Sigmoid colon (tissue), 6 donors: ENCODE measurements at regions not wholly inside any gene's neighbourhood (a gene's known extent, or its start where the extent isn't known, plus 50 kb on each side); places are given as distances from the start of the nearest gene placed in this dataset.

ENCODE experiments used
- DNase-seq: peaks from one replicate; pipeline ENCODE4 v3.0.0-alpha.2; 2019
- H3K27ac ChIP-seq, 4 donors: fragments of 200-600 bp; sonication (generic); one replicate each; pipeline ENCODE4 v1.5.1; 2016 to 2019; ENCODE audit warnings: mild to moderate bottlenecking in 1 of 4
- H3K27me3 ChIP-seq, 3 donors: fragments of 200-600 bp; sonication (generic); one replicate each; pipeline ENCODE4 v1.5.1; 2019; ENCODE audit warnings: mild to moderate bottlenecking in 1 of 3
- H3K36me3 ChIP-seq, 4 donors: fragments of 200-600 bp; sonication (generic); one replicate each; pipeline ENCODE4 v1.5.1; 2016 to 2019
- H3K4me1 ChIP-seq, 4 donors: fragments of 200-600 bp; sonication (generic); one replicate each; pipeline ENCODE4 v1.5.1; 2017 to 2019
- H3K4me3 ChIP-seq, 4 donors: fragments of 200-600 bp; sonication (generic); one replicate each; pipeline ENCODE4 v1.5.1; 2017 to 2019; ENCODE audit warnings: mild to moderate bottlenecking in 2 of 4, moderate library complexity in 1 of 4
- H3K9me3 ChIP-seq, 4 donors: fragments of 200-600 bp in 3 of 4; sonication (generic) in 3 of 4; one replicate each; pipeline versions ENCODE4 v1.5.1 to v1.6.1; 2013 to 2019
- EP300 ChIP-seq, 4 donors: sonication (generic); formaldehyde crosslinking; IDR thresholded peaks; one replicate each; pipeline ENCODE4 v1.6.1; 2017; ENCODE audit warnings: antibody characterized with exemption in 4 of 4
- POLR2A ChIP-seq, 2 donors: fragments of 450-650 bp; IDR thresholded peaks; one replicate each; pipeline ENCODE4 v1.6.1; 2016; ENCODE audit warnings: antibody characterized with exemption in 2 of 2, mild to moderate bottlenecking in 2 of 2, moderate library complexity in 2 of 2
- POLR2AphosphoS5 ChIP-seq, 4 donors: sonication (generic); formaldehyde crosslinking; IDR thresholded peaks; one replicate each; pipeline ENCODE4 v1.6.1; 2017; ENCODE audit warnings: antibody characterized with exemption in 4 of 4
- WGBS, 2 donors: extraction: QIAGEN DNeasy Blood & Tissue Kit; methylation state at CpG; one replicate each; pipeline ENCODE4 v1.1.7; 2013; 5-methylcytosine and 5-hydroxymethylcytosine counted together
- intact Hi-C: fragments of 100-400 bp; cut with DNase I; formaldehyde crosslinking; loops from one replicate; pipeline ENCODE4 v1.15.1; 2023
- TF ChIP-seq, protein P1 (sequence below), 4 experiments: fragments of 450-650 bp in 3 of 4; fragments of 200-600 bp in 1 of 4; IDR thresholded peaks; one replicate each; pipeline ENCODE4 v1.5.1; 2016 to 2019; ENCODE audit warnings: antibody characterized with exemption in 4 of 4, mild to moderate bottlenecking in 3 of 4, moderate library complexity in 2 of 4
- donor health status: healthy with polysubstance abuse.
- donor health status: healthy.

DNA sequence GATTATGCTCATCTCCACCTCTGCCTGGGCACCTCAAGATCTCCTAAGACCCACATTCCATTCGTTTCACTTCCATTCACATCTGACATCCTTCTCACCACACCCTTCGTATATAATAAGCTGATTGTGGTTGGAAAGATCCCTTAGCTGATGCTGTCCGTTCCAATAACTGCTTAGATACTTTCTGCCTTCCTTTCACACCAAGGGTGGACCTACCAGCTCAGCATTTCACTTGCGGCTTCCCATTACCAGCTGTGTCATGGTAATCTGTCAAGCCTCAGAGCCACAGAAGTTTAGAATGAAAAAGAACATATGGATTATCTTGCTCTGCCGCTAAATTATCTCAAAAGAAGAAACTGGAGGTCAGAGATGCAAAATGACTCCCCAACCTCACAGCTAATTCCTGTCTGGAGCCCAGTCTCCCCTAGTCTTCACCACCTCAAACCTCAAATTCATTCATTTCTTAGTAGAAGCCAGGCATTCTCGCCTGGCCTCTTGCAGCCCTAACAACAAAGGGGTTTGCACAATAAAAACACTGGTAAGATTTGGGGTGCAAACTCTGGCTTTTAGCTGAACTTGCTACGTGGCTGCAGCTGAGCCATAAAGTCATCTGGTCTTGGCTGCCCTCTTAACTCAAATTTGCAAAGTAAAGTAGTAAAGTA, 182.8 kb upstream of the HS3ST3A1 start:
- 71 to 78% methylated on average over 7 of the region's 7 CpGs for WGBS, 2 donors

DNA sequence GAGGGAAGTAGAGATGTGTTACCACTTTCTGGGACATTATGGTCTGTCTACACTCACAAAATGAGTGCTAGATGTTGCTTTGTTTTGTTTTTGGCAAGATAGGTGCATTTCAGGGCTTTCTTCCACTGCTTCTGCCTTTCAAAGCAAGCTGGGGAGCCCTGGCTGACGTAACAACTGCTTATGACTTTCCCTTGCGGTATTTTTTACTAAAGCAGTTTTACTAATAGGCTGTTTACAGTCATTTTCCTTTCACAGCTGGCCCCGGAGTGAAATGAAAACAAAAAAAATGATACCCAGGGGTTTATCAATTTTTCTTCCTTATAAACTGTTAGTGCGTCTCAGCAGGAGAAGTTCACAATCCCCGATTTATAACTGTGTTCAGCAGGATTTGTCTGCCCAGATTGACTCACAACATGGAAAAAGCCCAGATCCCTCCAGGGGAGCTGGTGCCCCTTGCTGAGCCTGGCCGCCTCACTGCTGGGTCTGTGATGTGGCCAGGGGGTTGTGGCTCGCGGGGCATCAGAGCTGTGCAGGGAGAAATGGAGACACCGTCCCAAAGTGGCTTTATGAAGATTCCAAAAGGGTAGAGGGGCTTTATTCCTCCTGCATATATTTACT, 184.4 kb upstream of the HS3ST3A1 start:
- no peak overlapping the region for H3K4me3 ChIP-seq
- no peak for TF ChIP-seq POLR2A (IDR thresholded peaks at IDR 0.05)
- no peak for TF ChIP-seq EP300 (IDR thresholded peaks at IDR 0.05)
- TF ChIP-seq, protein P1, sequence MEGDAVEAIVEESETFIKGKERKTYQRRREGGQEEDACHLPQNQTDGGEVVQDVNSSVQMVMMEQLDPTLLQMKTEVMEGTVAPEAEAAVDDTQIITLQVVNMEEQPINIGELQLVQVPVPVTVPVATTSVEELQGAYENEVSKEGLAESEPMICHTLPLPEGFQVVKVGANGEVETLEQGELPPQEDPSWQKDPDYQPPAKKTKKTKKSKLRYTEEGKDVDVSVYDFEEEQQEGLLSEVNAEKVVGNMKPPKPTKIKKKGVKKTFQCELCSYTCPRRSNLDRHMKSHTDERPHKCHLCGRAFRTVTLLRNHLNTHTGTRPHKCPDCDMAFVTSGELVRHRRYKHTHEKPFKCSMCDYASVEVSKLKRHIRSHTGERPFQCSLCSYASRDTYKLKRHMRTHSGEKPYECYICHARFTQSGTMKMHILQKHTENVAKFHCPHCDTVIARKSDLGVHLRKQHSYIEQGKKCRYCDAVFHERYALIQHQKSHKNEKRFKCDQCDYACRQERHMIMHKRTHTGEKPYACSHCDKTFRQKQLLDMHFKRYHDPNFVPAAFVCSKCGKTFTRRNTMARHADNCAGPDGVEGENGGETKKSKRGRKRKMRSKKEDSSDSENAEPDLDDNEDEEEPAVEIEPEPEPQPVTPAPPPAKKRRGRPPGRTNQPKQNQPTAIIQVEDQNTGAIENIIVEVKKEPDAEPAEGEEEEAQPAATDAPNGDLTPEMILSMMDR (IDR thresholded peaks at IDR 0.05) = no peak
- no peak for TF ChIP-seq POLR2AphosphoS5 (IDR thresholded peaks at IDR 0.05)
- H3K9me3 ChIP-seq = no peaks in the 10 kb centered on the region
- intact Hi-C loops = no loop called here
- DNase-seq = no peak
- 86 to 87% methylated on average over 9 of the region's 9 CpGs for WGBS, 2 donors
- no peak overlapping the region for H3K27ac ChIP-seq
- H3K4me1 ChIP-seq = no peaks in the 10 kb centered on the region
- H3K36me3 ChIP-seq = no peaks in the 10 kb centered on the region
- no peaks in the 10 kb centered on the region for H3K27me3 ChIP-seq

More for the DNA sequence above, 182.8 kb upstream of the HS3ST3A1 start:
- H3K36me3 ChIP-seq = no peaks in the 10 kb centered on the region
- no peaks in the 10 kb centered on the region for H3K9me3 ChIP-seq
- intact Hi-C loops = no loop called here
- H3K4me1 ChIP-seq = no peaks in the 10 kb centered on the region
- no peak overlapping the region for H3K4me3 ChIP-seq
- no peaks in the 10 kb centered on the region for H3K27me3 ChIP-seq
- TF ChIP-seq EP300 (IDR thresholded peaks at IDR 0.05) = no peak
- TF ChIP-seq, protein P1 (IDR thresholded peaks at IDR 0.05) = no peak
- TF ChIP-seq POLR2AphosphoS5 (IDR thresholded peaks at IDR 0.05) = no peak
- no peak for TF ChIP-seq POLR2A (IDR thresholded peaks at IDR 0.05)
- DNase-seq = no peak
- no peak overlapping the region for H3K27ac ChIP-seq

DNA sequence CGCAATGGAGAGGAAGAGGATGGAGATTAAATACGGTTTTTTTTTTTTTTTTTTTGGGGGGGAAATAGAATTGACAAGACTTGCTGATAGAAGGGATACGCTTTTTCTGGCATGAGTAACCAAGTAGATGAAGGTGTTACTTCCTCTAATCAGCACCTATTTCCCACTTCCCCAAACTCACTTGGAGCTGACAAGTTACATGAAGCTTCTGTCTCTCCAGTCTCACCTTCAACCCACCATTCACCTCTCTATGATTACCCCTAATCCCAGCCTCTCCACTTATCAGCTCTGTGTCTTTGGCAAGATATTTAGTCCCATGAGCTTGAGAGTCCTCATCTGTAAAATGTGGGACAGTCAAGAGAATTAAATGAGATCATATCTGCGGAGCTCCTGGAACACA, 185.9 kb upstream of the HS3ST3A1 start:
- no peaks in the 10 kb centered on the region for H3K4me1 ChIP-seq
- no peak overlapping the region for H3K4me3 ChIP-seq
- H3K27ac ChIP-seq = no peak overlapping the region
- H3K36me3 ChIP-seq = no peaks in the 10 kb centered on the region
- TF ChIP-seq EP300 (IDR thresholded peaks at IDR 0.05) (no peak), POLR2AphosphoS5 (IDR thresholded peaks at IDR 0.05) (no peak), POLR2A (IDR thresholded peaks at IDR 0.05) (no peak)
- TF ChIP-seq, protein P1 (IDR thresholded peaks at IDR 0.05) = no peak
- 70 to 71% methylated on average over 4 of the region's 4 CpGs for WGBS, 2 donors
- no peaks in the 10 kb centered on the region for H3K27me3 ChIP-seq
- intact Hi-C loops = no loop called here
- no peaks in the 10 kb centered on the region for H3K9me3 ChIP-seq
- no peak for DNase-seq

DNA sequence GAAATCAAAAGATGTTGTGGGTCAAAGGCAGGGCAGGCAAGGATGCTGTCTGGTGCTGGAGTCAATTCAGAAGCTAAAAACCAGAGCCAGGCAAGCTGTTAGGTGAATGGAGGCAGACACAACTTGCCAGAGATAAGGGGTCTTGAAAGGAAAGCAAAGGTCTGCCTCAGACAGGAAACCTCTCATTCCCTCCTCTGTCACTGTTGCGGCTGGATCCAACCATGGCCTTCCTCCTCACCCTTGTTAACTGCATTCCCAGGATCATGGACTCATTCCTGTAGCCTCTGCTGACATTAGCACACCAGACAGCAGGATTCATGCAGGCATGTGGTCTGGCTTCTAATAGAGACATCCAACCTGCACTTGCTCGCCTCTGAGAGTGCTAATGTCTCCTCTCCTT, 186.7 kb upstream of the HS3ST3A1 start:
- Histone ChIP-seq H3K27ac (no peak overlapping the region), H3K4me1 (no peaks in the 10 kb centered on the region), H3K4me3 (no peak overlapping the region), H3K9me3 (no peaks in the 10 kb centered on the region), H3K36me3 (no peaks in the 10 kb centered on the region), H3K27me3 (no peaks in the 10 kb centered on the region)
- no peak for DNase-seq
- intact Hi-C loops = no loop called here
- 65 to 67% methylated on average over 2 of the region's 2 CpGs for WGBS, 2 donors
- TF ChIP-seq POLR2AphosphoS5 (IDR thresholded peaks at IDR 0.05) (no peak), EP300 (IDR thresholded peaks at IDR 0.05) (no peak), POLR2A (IDR thresholded peaks at IDR 0.05) (no peak)
- TF ChIP-seq, protein P1 (IDR thresholded peaks at IDR 0.05) = no peak
